Fibroblast of lung (primary cell): ENCODE measurements at regions not wholly inside any gene's neighbourhood (a gene's known extent, or its start where the extent isn't known, plus 50 kb on each side); places are given as distances from the start of the nearest gene placed in this dataset.
"Not testable (repeated sequence)": the region's sequence is repeated elsewhere in the genome, so short reads cannot be mapped to it uniquely, and the experiment has no call there.

ENCODE experiments used
- DNase-seq, 2 donors: peaks; one replicate each; pipeline versions ENCODE4 v3.0.0 to v3.0.0-alpha.2; 2010; ENCODE audit warnings: low read depth in 2 of 2
- H2AFZ ChIP-seq: 2 replicates; pipeline ENCODE4 v1.5.1; 2012; ENCODE audit warnings: low read length, control low read depth, inconsistent platforms
- H3K27ac ChIP-seq: 2 replicates; pipeline ENCODE4 v1.5.1; 2011; ENCODE audit warnings: low read length, control low read depth; ENCODE audit not compliant: insufficient read depth
- H3K27me3 ChIP-seq: 2 replicates; pipeline ENCODE4 v1.5.1; 2011; ENCODE audit warnings: mild to moderate bottlenecking, low read length; ENCODE audit not compliant: control insufficient read depth, insufficient read depth
- H3K36me3 ChIP-seq: 2 replicates; pipeline ENCODE4 v1.5.1; 2011; ENCODE audit warnings: low read length; ENCODE audit not compliant: control insufficient read depth, insufficient read depth
- H3K4me1 ChIP-seq: 2 replicates; pipeline ENCODE4 v1.5.1; 2011; ENCODE audit warnings: low read length; ENCODE audit not compliant: control insufficient read depth, insufficient read depth; ENCODE audit errors: extremely low read depth
- H3K4me2 ChIP-seq: 2 replicates; pipeline ENCODE4 v1.5.1; 2011; ENCODE audit warnings: low read length, control low read depth; ENCODE audit not compliant: insufficient read depth; ENCODE audit errors: extremely low read depth
- H3K4me3 ChIP-seq, 4 experiments: fragments of 200-600 bp in 1 of 4; sonication (generic) in 1 of 4; replicated peaks in 1 of 4; 2 replicates each; pipeline ENCODE4 v1.5.1; 2011 to 2016; ENCODE audit warnings: low read length in 4 of 4, low read depth in 3 of 4, mild to moderate bottlenecking in 3 of 4, control low read depth in 2 of 4, inconsistent platforms in 1 of 4, mixed read lengths in 1 of 4; ENCODE audit not compliant: insufficient read depth in 1 of 4; ENCODE audit errors: control extremely low read depth in 1 of 4
- H3K79me2 ChIP-seq: 2 replicates; pipeline ENCODE4 v1.5.1; 2012; ENCODE audit warnings: mild to moderate bottlenecking, low read length, inconsistent platforms; ENCODE audit not compliant: control insufficient read depth, insufficient read depth
- H3K9ac ChIP-seq: 2 replicates; pipeline ENCODE4 v1.5.1; 2011; ENCODE audit warnings: mild to moderate bottlenecking, low read length, control low read depth; ENCODE audit not compliant: insufficient read depth
- H3K9me3 ChIP-seq: 2 replicates; pipeline ENCODE4 v1.5.1; 2012; ENCODE audit warnings: low read depth, low read length; ENCODE audit not compliant: control insufficient read depth, insufficient read depth
- H4K20me1 ChIP-seq: 2 replicates; pipeline ENCODE4 v1.5.1; 2011; ENCODE audit warnings: low read length; ENCODE audit not compliant: control insufficient read depth, insufficient read depth; ENCODE audit errors: extremely low read depth
- CTCF ChIP-seq, 2 donors: IDR thresholded peaks in 1 of 2; conservative IDR thresholded peaks in 1 of 2; 1 replicate in 1 of 2; 2 replicates in 1 of 2; pipeline ENCODE4 v1.5.1; 2011 to 2012; ENCODE audit warnings: low read length in 2 of 2, control low read depth in 1 of 2, inconsistent platforms in 1 of 2, low read depth in 1 of 2, mild to moderate bottlenecking in 1 of 2
- EZH2 ChIP-seq: IDR thresholded peaks from 2 replicates; pipeline ENCODE4 v1.5.1; 2012; ENCODE audit warnings: low read length, control low read depth, mild to moderate bottlenecking; ENCODE audit errors: missing control alignments

GRCh38 chr1:58854576-58854975 lies 70.7 kb upstream of the JUN start:
- no peaks in the 10 kb centered on the region for H3K27me3 ChIP-seq
- H2AFZ ChIP-seq, result no peak overlapping the region

GRCh38 chr1:58855274-58856165 lies 71.7 kb upstream of the JUN start:
- no peak overlapping the region for H3K4me3 ChIP-seq
- H3K9me3 ChIP-seq, result no peaks in the 10 kb centered on the region
- no peaks in the 10 kb centered on the region for H3K36me3 ChIP-seq
- no peaks in the 10 kb centered on the region for H3K79me2 ChIP-seq
- H3K4me1 ChIP-seq, result peaks cover 7% of the 10 kb centered on the region
- no peak overlapping the region for H3K4me2 ChIP-seq
- no peak overlapping the region for H3K27ac ChIP-seq
- H4K20me1 ChIP-seq, result no peaks in the 10 kb centered on the region
- no peaks in the 10 kb centered on the region for H3K27me3 ChIP-seq
- TF ChIP-seq EZH2, result no peak
- no peak for TF ChIP-seq CTCF (conservative IDR thresholded peaks at IDR 0.05 in 1 of 2, IDR thresholded peaks at IDR 0.05 in 1 of 2; ENCODE audit: low read depth in 1 of 2, low read length in 2 of 2)
- peak in 1 of 2 donors; percentile 59 for DNase-seq
- H2AFZ ChIP-seq, result no peak overlapping the region
- H3K9ac ChIP-seq, result no peak overlapping the region

More at GRCh38 chr1:58854576-58854975, 70.7 kb upstream of the JUN start:
- TF ChIP-seq EZH2 (no peak), CTCF (conservative IDR thresholded peaks at IDR 0.05 in 1 of 2, IDR thresholded peaks at IDR 0.05 in 1 of 2; ENCODE audit: low read depth in 1 of 2, low read length in 2 of 2) (no peak)
- no peak overlapping the region for H3K27ac ChIP-seq
- no peaks in the 10 kb centered on the region for H3K36me3 ChIP-seq
- peaks cover 10% of the 10 kb centered on the region for H3K4me1 ChIP-seq
- H3K9me3 ChIP-seq, result no peaks in the 10 kb centered on the region
- no peak for DNase-seq
- no peak overlapping the region for H3K9ac ChIP-seq
- H3K4me3 ChIP-seq, result no peak overlapping the region
- no peaks in the 10 kb centered on the region for H3K79me2 ChIP-seq
- no peak overlapping the region for H3K4me2 ChIP-seq
- no peaks in the 10 kb centered on the region for H4K20me1 ChIP-seq

- H2AFZ ChIP-seq, H4K20me1 ChIP-seq, H3K79me2 ChIP-seq, H3K36me3 ChIP-seq, H3K4me3 ChIP-seq, H3K27me3 ChIP-seq, H3K9me3 ChIP-seq, H3K9ac ChIP-seq, H3K4me1 ChIP-seq, DNase-seq, H3K4me2 ChIP-seq, H3K27ac ChIP-seq: not testable (repeated sequence)
These were observed 72.4 kb upstream of the JUN start for GRCh38 chr1:58856281-58856680.
